Stimulated activated CD4-positive, alpha-beta T cell treated with anti-CD3 and anti-CD28 coated beads, Interleukin-2, amount 100 ng/mL, for 48 hours (primary cell): ENCODE measurements at regions not wholly inside any gene's neighbourhood (a gene's known extent, or its start where the extent isn't known, plus 50 kb on each side); places are given as distances from the start of the nearest gene placed in this dataset.
"Not testable (repeated sequence)": the region's sequence is repeated elsewhere in the genome, so short reads cannot be mapped to it uniquely, and the experiment has no call there.

Experiments
- DNase-seq, 2 donors: peaks; one replicate each; pipeline ENCODE4 v3.0.0-alpha.2; 2020

- no peak for DNase-seq
These were observed 217.7 kb downstream of the PHETA1 start for GRCh38 chr12:111150921-111151840.

GRCh38 chr12:111150360-111150759 lies 218.5 kb downstream of the PHETA1 start:
- DNase-seq, result no peak

GRCh38 chr12:111149299-111149698 lies 219.6 kb downstream of the PHETA1 start:
- no peak for DNase-seq

GRCh38 chr12:111148005-111148404 lies 220.9 kb downstream of the PHETA1 start:
- no peak for DNase-seq

- DNase-seq, result no peak
These were observed 222.9 kb upstream of the MYL2 start for GRCh38 chr12:111143271-111143670.

- DNase-seq, result no peak
These were observed 220.8 kb upstream of the MYL2 start for GRCh38 chr12:111141205-111141604.

- DNase-seq, result no peak
These were observed 217.6 kb upstream of the MYL2 start for GRCh38 chr12:111138016-111138415.

GRCh38 chr12:111135293-111135832 lies 215.0 kb upstream of the MYL2 start:
- DNase-seq, result no peak

- DNase-seq, result no peak
These were observed 210.0 kb upstream of the MYL2 start for GRCh38 chr12:111130336-111130735.

GRCh38 chr12:111129149-111129767 lies 208.9 kb upstream of the MYL2 start:
- no peak for DNase-seq

GRCh38 chr12:111126331-111126730 lies 206.0 kb upstream of the MYL2 start:
- DNase-seq, result no peak

GRCh38 chr12:111124183-111124582 lies 203.8 kb upstream of the MYL2 start:
- DNase-seq, result no peak

GRCh38 chr12:111123390-111123789 lies 203.0 kb upstream of the MYL2 start:
- no peak for DNase-seq

GRCh38 chr12:111122458-111122878 lies 202.1 kb upstream of the MYL2 start:
- DNase-seq, result no peak

- DNase-seq, result no peak
These were observed 201.5 kb upstream of the MYL2 start for GRCh38 chr12:111121840-111122239.

- DNase-seq, result no peak
These were observed 200.2 kb upstream of the MYL2 start for GRCh38 chr12:111120578-111120977.

- DNase-seq, result no peak
These were observed 196.6 kb upstream of the MYL2 start for GRCh38 chr12:111117017-111117416.

- DNase-seq, result not testable (repeated sequence)
These were observed 192.9 kb upstream of the MYL2 start for GRCh38 chr12:111113313-111113712.

GRCh38 chr12:111112311-111113098 lies 192.1 kb upstream of the MYL2 start:
- no peak for DNase-seq

- DNase-seq, result no peak
These were observed 191.3 kb upstream of the MYL2 start for GRCh38 chr12:111111681-111112080.

GRCh38 chr12:111110556-111110955 lies 190.2 kb upstream of the MYL2 start:
- no peak for DNase-seq

- DNase-seq, result no peak
These were observed 188.3 kb upstream of the MYL2 start for GRCh38 chr12:111108726-111109125.
